PFSK-1 (cell line): ENCODE measurements at regions not wholly inside any gene's neighbourhood (a gene's known extent, or its start where the extent isn't known, plus 50 kb on each side); places are given as distances from the start of the nearest gene placed in this dataset.

Source experiments
- FOXP2 ChIP-seq: optimal IDR thresholded peaks from 2 replicates; pipeline ENCODE3; 2011; ENCODE audit warnings: borderline replicate concordance, control low read depth, inconsistent platforms; ENCODE audit not compliant: insufficient read depth; ENCODE audit errors: extremely low read length, extremely low read depth
- POLR2AphosphoS5 ChIP-seq: IDR thresholded peaks from 2 replicates; pipeline ENCODE4 v1.6.1; 2012; ENCODE audit warnings: low read depth, mild to moderate bottlenecking, control low read depth, low read length, moderate library complexity
- REST ChIP-seq, 2 experiments: IDR thresholded peaks; 2 replicates each; pipeline versions ENCODE4 v1.6.1 to v1.8.0; 2011 to 2012; ENCODE audit warnings: low read depth in 2 of 2, low read length in 2 of 2, control low read depth in 1 of 2, inconsistent platforms in 1 of 2, mild to moderate bottlenecking in 1 of 2, moderate library complexity in 1 of 2; ENCODE audit not compliant: insufficient read depth in 1 of 2
- SIN3A ChIP-seq: IDR thresholded peaks from 2 replicates; pipeline ENCODE4 v1.6.1; 2012; ENCODE audit warnings: mild to moderate bottlenecking, low read length, moderate library complexity, borderline replicate concordance; ENCODE audit not compliant: insufficient read depth
- TAF1 ChIP-seq: IDR thresholded peaks from 2 replicates; pipeline ENCODE4 v1.6.1; 2012; ENCODE audit warnings: low read length, control low read depth, borderline replicate concordance; ENCODE audit not compliant: insufficient read depth

GRCh38 chr20:59520814-59521213 lies 83.5 kb upstream of the PHACTR3 start:
- TF ChIP-seq REST (IDR thresholded peaks at IDR 0.05; ENCODE audit: insufficient read depth in 1 of 2, low read depth in 2 of 2, low read length in 2 of 2) (no peak), SIN3A (no peak), TAF1 (no peak), FOXP2 (no peak), POLR2AphosphoS5 (no peak)

- TF ChIP-seq SIN3A (no peak), POLR2AphosphoS5 (no peak), TAF1 (no peak), FOXP2 (no peak), REST (IDR thresholded peaks at IDR 0.05; ENCODE audit: insufficient read depth in 1 of 2, low read depth in 2 of 2, low read length in 2 of 2) (no peak)
Observed at GRCh38 chr20:59525500-59526241, 78.7 kb upstream of the PHACTR3 start.

GRCh38 chr20:59526242-59527225 lies 77.8 kb upstream of the PHACTR3 start:
- TF ChIP-seq SIN3A (no peak), FOXP2 (no peak), POLR2AphosphoS5 (no peak), REST (IDR thresholded peaks at IDR 0.05; ENCODE audit: insufficient read depth in 1 of 2, low read depth in 2 of 2, low read length in 2 of 2) (no peak), TAF1 (no peak)

GRCh38 chr20:59530782-59531181 lies 73.6 kb upstream of the PHACTR3 start:
- TF ChIP-seq SIN3A, result no peak
- no peak for TF ChIP-seq REST (IDR thresholded peaks at IDR 0.05; ENCODE audit: insufficient read depth in 1 of 2, low read depth in 2 of 2, low read length in 2 of 2)
- TF ChIP-seq TAF1, result no peak
- no peak for TF ChIP-seq FOXP2
- TF ChIP-seq POLR2AphosphoS5, result no peak
